HT-29 (cell line): ENCODE measurements at regions not wholly inside any gene's neighbourhood (a gene's known extent, or its start where the extent isn't known, plus 50 kb on each side); places are given as distances from the start of the nearest gene placed in this dataset.
"Not testable (repeated sequence)": the region's sequence is repeated elsewhere in the genome, so short reads cannot be mapped to it uniquely, and the experiment has no call there.

Experiments
- DNase-seq: peaks from one replicate; pipeline ENCODE4 v3.0.0-alpha.2; 2015; ENCODE audit warnings: low spot score

- no peak for DNase-seq
Observed at GRCh38 chr17:33562792-33563191, 269.7 kb upstream of the ASIC2 start.

DNA sequence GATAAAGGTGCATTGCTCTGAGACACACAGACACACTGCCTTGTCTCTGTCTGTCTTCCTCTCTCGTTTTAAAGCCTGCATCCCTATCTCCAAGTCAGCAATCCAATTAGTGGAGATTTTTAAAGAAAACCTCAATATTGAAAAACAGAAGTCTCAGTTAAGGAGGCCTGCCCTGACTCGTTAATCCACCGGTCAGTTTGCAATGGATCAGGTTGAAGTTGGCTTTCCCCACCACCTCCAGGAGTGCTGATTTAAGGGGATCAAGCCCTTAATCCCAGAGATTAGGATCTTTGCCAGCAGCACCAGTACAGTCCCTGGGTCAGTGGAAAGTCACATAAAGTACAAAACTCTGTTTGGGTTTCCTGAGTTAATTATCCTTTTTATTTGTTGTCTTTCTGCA lies 271.1 kb upstream of the ASIC2 start:
- DNase-seq, result no peak

- no peak for DNase-seq
Observed at GRCh38 chr17:33567223-33567622, 274.1 kb upstream of the ASIC2 start.

GRCh38 chr17:33572615-33573014 lies 279.5 kb upstream of the ASIC2 start:
- DNase-seq, result peak; percentile 16

- no peak for DNase-seq
Observed at GRCh38 chr17:33574942-33575445, 281.9 kb upstream of the ASIC2 start.

DNA sequence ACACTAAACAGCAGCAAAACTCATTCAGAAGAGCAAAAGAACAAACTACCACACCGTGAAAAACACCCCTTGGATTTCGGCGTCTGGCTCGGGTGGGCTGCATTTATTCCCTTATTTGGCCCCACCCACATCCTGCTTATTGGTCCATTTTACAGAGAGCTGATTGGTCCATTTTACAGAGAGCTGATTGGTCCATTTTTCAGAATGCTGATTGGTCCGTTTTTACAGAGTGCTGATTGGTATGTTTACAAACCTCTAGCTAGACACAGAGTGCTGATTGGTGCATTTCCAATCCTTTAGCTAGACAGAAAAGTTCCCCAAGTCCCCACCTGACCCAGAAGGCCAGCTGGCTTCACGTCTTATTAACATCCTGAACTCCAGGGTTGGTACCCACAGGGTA lies 286.6 kb upstream of the ASIC2 start:
- not testable (repeated sequence) for DNase-seq

GRCh38 chr17:33580215-33580614 lies 287.1 kb upstream of the ASIC2 start:
- no peak for DNase-seq

DNA sequence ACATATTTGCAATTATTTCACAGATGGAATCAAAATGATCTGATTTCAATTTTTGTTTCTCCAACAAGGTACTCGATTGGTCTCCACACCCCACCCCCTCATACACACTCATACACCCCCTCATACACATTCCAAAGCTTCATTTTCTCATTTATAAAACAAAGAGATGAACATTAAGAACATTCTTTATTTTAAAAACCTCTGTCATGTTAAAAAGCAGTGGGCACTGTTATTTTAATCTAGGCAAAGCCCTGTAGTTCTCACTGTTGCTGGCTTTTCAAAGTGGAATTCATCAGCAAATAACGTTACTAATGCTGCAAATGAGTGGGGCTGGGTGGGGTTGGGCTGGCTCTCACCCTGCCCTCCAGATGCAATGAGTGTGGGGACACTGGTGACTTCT lies 289.6 kb upstream of the ASIC2 start:
- no peak for DNase-seq

GRCh38 chr17:33583518-33584417 lies 290.7 kb upstream of the ASIC2 start:
- DNase-seq, result no peak

GRCh38 chr17:33593991-33594390 lies 300.9 kb upstream of the ASIC2 start:
- no peak for DNase-seq

GRCh38 chr17:33595828-33596227 lies 302.7 kb upstream of the ASIC2 start:
- no peak for DNase-seq

DNA sequence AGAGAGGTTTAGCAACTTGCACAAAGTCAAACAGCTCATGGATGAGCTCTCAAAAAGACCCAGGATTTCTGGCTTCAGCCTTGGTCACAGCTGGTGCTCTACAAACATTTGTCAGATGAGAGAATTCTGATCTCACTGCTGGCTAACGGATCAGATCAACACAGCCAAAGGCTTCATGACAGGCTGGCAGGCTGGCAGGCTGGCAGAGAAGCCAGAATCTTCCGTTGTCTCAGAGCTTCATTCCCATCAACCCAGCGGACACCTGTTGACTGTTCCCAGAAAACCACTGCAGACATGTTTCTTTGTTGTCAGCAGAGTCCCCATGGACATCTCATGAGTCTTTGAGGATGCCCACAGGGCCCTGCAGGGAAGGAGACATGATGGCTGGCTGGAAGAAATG lies 303.8 kb upstream of the ASIC2 start:
- DNase-seq, result no peak

- no peak for DNase-seq
Observed at GRCh38 chr17:33598797-33599196, 305.7 kb upstream of the ASIC2 start.

- no peak for DNase-seq
Observed at GRCh38 chr17:33602981-33603380, 309.9 kb upstream of the ASIC2 start.

DNA sequence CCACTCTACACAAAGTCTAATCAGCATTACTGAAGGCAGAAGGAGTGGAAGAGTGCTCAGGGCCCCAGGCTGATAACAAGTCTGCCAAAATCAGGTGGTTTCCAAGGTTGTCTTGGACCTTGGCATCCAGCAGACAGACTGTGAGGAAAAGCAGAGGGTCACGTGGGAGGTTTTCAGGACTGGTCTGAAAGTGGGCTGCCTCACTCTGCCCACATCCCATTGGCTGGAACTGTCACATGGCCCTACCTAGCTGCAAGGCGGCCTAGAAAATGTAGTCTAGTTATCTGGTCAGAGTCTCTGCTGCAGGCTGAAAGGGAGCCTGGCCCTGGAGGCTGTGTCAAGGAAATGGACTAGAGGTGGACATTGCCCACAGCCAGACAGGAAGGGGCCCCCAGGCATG lies 310.7 kb upstream of the ASIC2 start:
- DNase-seq, result no peak

GRCh38 chr17:33611532-33611931 lies 318.4 kb upstream of the ASIC2 start:
- DNase-seq, result no peak

GRCh38 chr17:33615861-33616260 lies 322.8 kb upstream of the ASIC2 start:
- no peak for DNase-seq

DNA sequence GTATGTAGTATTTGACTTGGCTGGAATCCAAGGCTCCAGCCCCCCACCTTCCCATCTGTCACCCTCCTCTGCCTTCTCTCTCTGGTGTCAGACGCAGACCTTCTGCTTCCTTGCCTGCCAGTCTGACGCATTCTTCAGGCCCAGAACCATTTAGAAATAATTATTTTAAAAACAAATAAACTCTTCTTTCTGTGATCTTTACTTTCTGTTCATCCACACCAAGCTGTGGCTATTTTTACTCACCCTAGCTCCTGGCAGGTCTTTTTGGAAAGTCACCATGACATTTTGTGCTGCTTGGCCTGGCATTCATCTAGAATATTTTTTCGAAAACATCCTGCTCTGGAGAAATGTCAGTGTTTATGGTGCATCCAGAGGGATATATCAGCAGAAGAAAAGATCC lies 330.7 kb upstream of the ASIC2 start:
- DNase-seq, result no peak

GRCh38 chr17:33628500-33629346 lies 335.6 kb upstream of the ASIC2 start:
- DNase-seq, result no peak

DNA sequence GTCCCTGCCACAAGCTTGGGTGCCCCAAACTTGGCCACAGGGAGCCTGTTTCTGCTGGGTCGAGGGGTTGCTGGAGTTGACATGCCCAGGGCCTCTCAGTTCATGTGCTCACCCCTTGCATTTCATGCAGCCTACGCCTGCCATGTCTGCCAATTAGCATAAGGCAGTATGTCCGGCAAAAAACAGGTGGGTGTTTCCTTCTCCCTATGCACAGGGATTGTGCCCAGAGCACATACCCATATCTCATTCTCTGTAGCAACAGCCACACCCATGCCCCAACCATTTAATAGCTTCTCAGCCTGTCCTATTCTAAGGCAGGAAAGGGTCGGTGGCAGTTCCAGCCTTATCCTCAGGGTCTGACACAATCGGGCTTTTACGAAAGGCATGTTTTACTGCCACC lies 340.4 kb upstream of the ASIC2 start:
- no peak for DNase-seq

- peak; percentile 13 for DNase-seq
Observed at GRCh38 chr17:33637534-33637933, 344.4 kb upstream of the ASIC2 start.

- DNase-seq, result no peak
Observed at GRCh38 chr17:33639103-33639880, 346.2 kb upstream of the ASIC2 start.
